Stimulated activated CD4-positive, alpha-beta T cell treated with anti-CD3 and anti-CD28 coated beads, Interleukin-4, amount 100 ng/mL, for 24 hours (primary cell): ENCODE measurements at regions not wholly inside any gene's neighbourhood (a gene's known extent, or its start where the extent isn't known, plus 50 kb on each side); places are given as distances from the start of the nearest gene placed in this dataset.

Experiments
- DNase-seq: peaks from one replicate; pipeline ENCODE4 v3.0.0-alpha.2; 2020

- DNase-seq: no peak
Observed at GRCh38 chr13:29991343-29991742, 140.9 kb upstream of the UBL3 start.

- no peak for DNase-seq
Observed at GRCh38 chr13:29987340-29987739, 136.9 kb upstream of the UBL3 start.

GRCh38 chr13:29980339-29980738 is 129.9 kb upstream of the UBL3 start:
- no peak for DNase-seq

GRCh38 chr13:29978211-29978610 is 127.8 kb upstream of the UBL3 start:
- DNase-seq: no peak

GRCh38 chr13:29977476-29978120 is 127.2 kb upstream of the UBL3 start:
- no peak for DNase-seq

- no peak for DNase-seq
Observed at GRCh38 chr13:29976535-29976934, 126.1 kb upstream of the UBL3 start.

GRCh38 chr13:29975283-29975682 is 124.9 kb upstream of the UBL3 start:
- DNase-seq: no peak

GRCh38 chr13:29969286-29969685 is 118.9 kb upstream of the UBL3 start:
- no peak for DNase-seq

- no peak for DNase-seq
Observed at GRCh38 chr13:29964181-29964845, 113.9 kb upstream of the UBL3 start.

- DNase-seq: no peak
Observed at GRCh38 chr13:29963089-29963488, 112.7 kb upstream of the UBL3 start.

GRCh38 chr13:29961036-29961670 is 110.7 kb upstream of the UBL3 start:
- DNase-seq: no peak

- DNase-seq: no peak
Observed at GRCh38 chr13:29959603-29960002, 109.2 kb upstream of the UBL3 start.

- no peak for DNase-seq
Observed at GRCh38 chr13:29959086-29959485, 108.7 kb upstream of the UBL3 start.

GRCh38 chr13:29958476-29958875 is 108.1 kb upstream of the UBL3 start:
- DNase-seq: no peak

GRCh38 chr13:29957320-29957719 is 106.9 kb upstream of the UBL3 start:
- no peak for DNase-seq

- DNase-seq: no peak
Observed at GRCh38 chr13:29956853-29957252, 106.4 kb upstream of the UBL3 start.

- DNase-seq: no peak
Observed at GRCh38 chr13:29955137-29955650, 104.8 kb upstream of the UBL3 start.

- peak; percentile 42 for DNase-seq
Observed at GRCh38 chr13:29954082-29955028, 103.9 kb upstream of the UBL3 start.

- no peak for DNase-seq
Observed at GRCh38 chr13:29953542-29953941, 103.1 kb upstream of the UBL3 start.

GRCh38 chr13:29952245-29952644 is 101.8 kb upstream of the UBL3 start:
- no peak for DNase-seq

- no peak for DNase-seq
Observed at GRCh38 chr13:29948791-29949190, 98.4 kb upstream of the UBL3 start.

- no peak for DNase-seq
Observed at GRCh38 chr13:29948244-29948643, 97.8 kb upstream of the UBL3 start.

GRCh38 chr13:29947839-29948238 is 97.4 kb upstream of the UBL3 start:
- no peak for DNase-seq
